Skeletal muscle tissue (tissue), 3 donors: ENCODE measurements at regions not wholly inside any gene's neighbourhood (a gene's known extent, or its start where the extent isn't known, plus 50 kb on each side); places are given as distances from the start of the nearest gene placed in this dataset.
"Not testable (repeated sequence)": the region's sequence is repeated elsewhere in the genome, so short reads cannot be mapped to it uniquely, and the experiment has no call there.

Experiments
- H3K27ac ChIP-seq: one replicate; pipeline ENCODE4 v1.7.0; 2013; ENCODE audit warnings: mild to moderate bottlenecking, low read depth, low read length, inconsistent platforms
- H3K27me3 ChIP-seq, 3 donors: one replicate each; pipeline ENCODE4 v1.7.0; 2013; ENCODE audit warnings: low read length in 3 of 3; ENCODE audit not compliant: control insufficient read depth in 3 of 3, insufficient read depth in 3 of 3
- H3K36me3 ChIP-seq, 3 donors: one replicate each; pipeline ENCODE4 v1.7.0; 2013; ENCODE audit warnings: low read length in 3 of 3; ENCODE audit not compliant: control insufficient read depth in 3 of 3, insufficient read depth in 3 of 3
- H3K4me1 ChIP-seq, 3 donors: one replicate each; pipeline ENCODE4 v1.7.0; 2013; ENCODE audit warnings: low read length in 3 of 3, mild to moderate bottlenecking in 3 of 3; ENCODE audit not compliant: control insufficient read depth in 3 of 3, insufficient read depth in 3 of 3
- H3K4me3 ChIP-seq, 3 donors: one replicate each; pipeline ENCODE4 v1.7.0; 2013; ENCODE audit warnings: low read length in 3 of 3
- H3K9ac ChIP-seq, 3 donors: one replicate each; pipeline ENCODE4 v1.7.0; 2013; ENCODE audit warnings: low read length in 3 of 3, mild to moderate bottlenecking in 3 of 3, moderate library complexity in 2 of 3, low read depth in 1 of 3
- H3K9me3 ChIP-seq, 3 donors: one replicate each; pipeline ENCODE4 v1.7.0; 2013; ENCODE audit warnings: low read length in 3 of 3; ENCODE audit not compliant: control insufficient read depth in 3 of 3
- donor health status: Osteomylitis.

- no peaks in the 10 kb centered on the region for H3K9me3 ChIP-seq
- H3K27me3 ChIP-seq: no peaks in the 10 kb centered on the region
- no peak overlapping the region for H3K9ac ChIP-seq
- H3K4me3 ChIP-seq: no peak overlapping the region
- no peaks in the 10 kb centered on the region for H3K36me3 ChIP-seq
- H3K27ac ChIP-seq: no peak overlapping the region
- no peaks in the 10 kb centered on the region for H3K4me1 ChIP-seq
Measured at GRCh38 chr3:94459167-94459566, 396.3 kb downstream of the NSUN3 start.

- Histone ChIP-seq H3K4me1 (no peaks in the 10 kb centered on the region), H3K4me3 (no peak overlapping the region), H3K27ac (no peak overlapping the region), H3K27me3 (no peaks in the 10 kb centered on the region), H3K36me3 (no peaks in the 10 kb centered on the region), H3K9ac (no peak overlapping the region), H3K9me3 (no peaks in the 10 kb centered on the region)
Measured at GRCh38 chr3:94460931-94461330, 398.1 kb downstream of the NSUN3 start.

- no peaks in the 10 kb centered on the region for H3K9me3 ChIP-seq
Measured at GRCh38 chr3:94462931-94463330, 400.1 kb downstream of the NSUN3 start.

GRCh38 chr3:94472511-94472910, 409.6 kb downstream of the NSUN3 start:
- peaks cover 0 to 6% (median 0%) of the 10 kb centered on the region in 3 donors for H3K9me3 ChIP-seq
- no peaks in the 10 kb centered on the region for H3K27me3 ChIP-seq
- H3K27ac ChIP-seq: no peak overlapping the region
- H3K9ac ChIP-seq: no peak overlapping the region
- H3K4me1 ChIP-seq: no peaks in the 10 kb centered on the region
- no peak overlapping the region for H3K4me3 ChIP-seq
- H3K36me3 ChIP-seq: no peaks in the 10 kb centered on the region

More at GRCh38 chr3:94462931-94463330, 400.1 kb downstream of the NSUN3 start:
- Histone ChIP-seq H3K9ac (no peak overlapping the region), H3K4me1 (no peaks in the 10 kb centered on the region), H3K27ac (no peak overlapping the region), H3K36me3 (no peaks in the 10 kb centered on the region), H3K27me3 (no peaks in the 10 kb centered on the region), H3K4me3 (no peak overlapping the region)

GRCh38 chr3:94481226-94481898, 418.5 kb downstream of the NSUN3 start:
- Histone ChIP-seq H3K4me1 (no peaks in the 10 kb centered on the region), H3K9me3 (peaks cover 0 to 2% (median 0%) of the 10 kb centered on the region in 3 donors), H3K27ac (no peak overlapping the region), H3K9ac (no peak overlapping the region), H3K4me3 (no peak overlapping the region), H3K36me3 (no peaks in the 10 kb centered on the region), H3K27me3 (no peaks in the 10 kb centered on the region)

GRCh38 chr3:94482686-94483085, 419.8 kb downstream of the NSUN3 start:
- Histone ChIP-seq H3K9me3 (no peaks in the 10 kb centered on the region), H3K36me3 (no peaks in the 10 kb centered on the region), H3K27me3 (no peaks in the 10 kb centered on the region), H3K9ac (no peak overlapping the region), H3K4me3 (no peak overlapping the region), H3K27ac (no peak overlapping the region), H3K4me1 (no peaks in the 10 kb centered on the region)

GRCh38 chr3:94483403-94483802, 420.5 kb downstream of the NSUN3 start:
- Histone ChIP-seq H3K4me3 (no peak overlapping the region), H3K4me1 (no peaks in the 10 kb centered on the region), H3K27ac (no peak overlapping the region), H3K9me3 (no peaks in the 10 kb centered on the region), H3K36me3 (no peaks in the 10 kb centered on the region), H3K27me3 (no peaks in the 10 kb centered on the region), H3K9ac (no peak overlapping the region)

GRCh38 chr3:94494992-94495391, 432.1 kb downstream of the NSUN3 start:
- H3K4me3 ChIP-seq: no peak overlapping the region
- no peak overlapping the region for H3K9ac ChIP-seq
- H3K27ac ChIP-seq: no peak overlapping the region
- no peaks in the 10 kb centered on the region for H3K9me3 ChIP-seq
- no peaks in the 10 kb centered on the region for H3K4me1 ChIP-seq
- H3K36me3 ChIP-seq: no peaks in the 10 kb centered on the region
- no peaks in the 10 kb centered on the region for H3K27me3 ChIP-seq

GRCh38 chr3:94500146-94500545, 437.3 kb downstream of the NSUN3 start:
- Histone ChIP-seq H3K36me3 (no peaks in the 10 kb centered on the region), H3K9me3 (peaks cover 0 to 3% (median 0%) of the 10 kb centered on the region in 3 donors), H3K4me1 (no peaks in the 10 kb centered on the region), H3K27me3 (no peaks in the 10 kb centered on the region), H3K27ac (no peak overlapping the region), H3K4me3 (no peak overlapping the region), H3K9ac (no peak overlapping the region)

- H3K36me3 ChIP-seq, H3K9me3 ChIP-seq, H3K4me3 ChIP-seq, H3K4me1 ChIP-seq, H3K9ac ChIP-seq, H3K27me3 ChIP-seq, H3K27ac ChIP-seq: not testable (repeated sequence)
Measured at GRCh38 chr3:94507354-94507753, 444.5 kb downstream of the NSUN3 start.
